Natural killer cell (primary cell): ENCODE measurements at regions not wholly inside any gene's neighbourhood (a gene's known extent, or its start where the extent isn't known, plus 50 kb on each side); places are given as distances from the start of the nearest gene placed in this dataset.

Experiments used
- ATAC-seq, 3 donors: fragments of 150-1000 bp in 2 of 3; fragments of 200-7000 bp in 1 of 3; cut with Tn5 transposase; 1 replicate in 1 of 3; 2 replicates in 2 of 3; pipeline ENCODE4 v1.10.0; 2021; ENCODE audit warnings: mild to moderate bottlenecking in 2 of 3, moderate library complexity in 2 of 3
- DNase-seq, 2 donors: peaks; one replicate each; pipeline versions ENCODE4 v3.0.0 to v3.0.0-alpha.2; 2013 to 2021; ENCODE audit warnings: mixed read lengths in 1 of 2
- H3K27ac ChIP-seq: one replicate; pipeline ENCODE4 v1.5.1; 2013; ENCODE audit warnings: mild to moderate bottlenecking, low read length
- H3K27me3 ChIP-seq: one replicate; pipeline ENCODE4 v1.6.1; 2013; ENCODE audit warnings: low read length; ENCODE audit not compliant: control insufficient read depth, insufficient read depth
- H3K36me3 ChIP-seq: one replicate; pipeline ENCODE4 v1.6.1; 2013; ENCODE audit warnings: low read length; ENCODE audit not compliant: control insufficient read depth, insufficient read depth
- H3K4me1 ChIP-seq: one replicate; pipeline ENCODE4 v1.6.1; 2013; ENCODE audit warnings: low read length; ENCODE audit not compliant: control insufficient read depth, insufficient read depth
- H3K4me3 ChIP-seq: one replicate; pipeline ENCODE4 v1.5.1; 2013; ENCODE audit warnings: low read length
- H3K9me3 ChIP-seq: one replicate; pipeline ENCODE4 v1.6.1; 2013; ENCODE audit warnings: low read length; ENCODE audit not compliant: control insufficient read depth, insufficient read depth
- H3K27ac Mint-ChIP-seq, 2 donors: one replicate each; pipeline ENCODE4 v1.8.0; 2022; ENCODE audit warnings: mild to moderate bottlenecking in 2 of 2, mixed read lengths in 2 of 2, moderate library complexity in 1 of 2
- H3K27me3 Mint-ChIP-seq, 2 donors: one replicate each; pipeline ENCODE4 v1.8.0; 2022; ENCODE audit warnings: low read depth in 2 of 2, mixed read lengths in 2 of 2
- H3K36me3 Mint-ChIP-seq: one replicate; pipeline ENCODE4 v1.8.0; 2022; ENCODE audit warnings: mixed read lengths
- H3K4me1 Mint-ChIP-seq, 2 donors: one replicate each; pipeline ENCODE4 v1.8.0; 2022; ENCODE audit warnings: mixed read lengths in 2 of 2
- H3K4me3 Mint-ChIP-seq: one replicate; pipeline ENCODE4 v1.8.0; 2022; ENCODE audit warnings: mild to moderate bottlenecking, moderate library complexity, mixed read lengths
- H3K9me3 Mint-ChIP-seq, 2 donors: one replicate each; pipeline ENCODE4 v1.8.0; 2022; ENCODE audit warnings: mixed read lengths in 2 of 2
- CTCF ChIP-seq: fragments of 200-600 bp; IDR thresholded peaks from one replicate; pipeline ENCODE4 v1.8.0; 2022; ENCODE audit warnings: antibody characterized with exemption
- WGBS: methylation state at CpG from one replicate; pipeline ENCODE4 v1.1.7; 2013; ENCODE audit warnings: missing lambda C conversion rate; ENCODE audit not compliant: insufficient coverage; 5-methylcytosine and 5-hydroxymethylcytosine counted together
- intact Hi-C: fragments of 100-400 bp; cut with micrococcal nuclease; formaldehyde crosslinking; loops from one replicate; pipeline ENCODE4 v1.14.2; 2022

- Histone ChIP-seq H3K27ac (no peak overlapping the region), H3K4me3 (no peak overlapping the region), H3K9me3 (no peaks in the 10 kb centered on the region), H3K36me3 (no peaks in the 10 kb centered on the region), H3K27me3 (no peaks in the 10 kb centered on the region), H3K4me1 (no peaks in the 10 kb centered on the region)
- H3K9me3 Mint-ChIP-seq = no peaks in the 10 kb centered on the region
- no peaks in the 10 kb centered on the region for H3K27me3 Mint-ChIP-seq
- H3K27ac Mint-ChIP-seq = no peak overlapping the region
- no peak overlapping the region for H3K4me3 Mint-ChIP-seq
- intact Hi-C loops = no loop called here
- H3K36me3 Mint-ChIP-seq = no peaks in the 10 kb centered on the region
- no peak for TF ChIP-seq CTCF
- H3K4me1 Mint-ChIP-seq = peaks cover 9 to 12% of the 10 kb centered on the region in 2 donors
- WGBS = 96% methylated on average over 5 of the region's 6 CpGs
- no peak for ATAC-seq
- no peak for DNase-seq
Observed at GRCh38 chr10:7094781-7095180, 316.1 kb downstream of the SFMBT2 start.

GRCh38 chr10:7093368-7093767 is 317.5 kb downstream of the SFMBT2 start:
- H3K36me3 Mint-ChIP-seq = no peaks in the 10 kb centered on the region
- Histone ChIP-seq H3K27me3 (no peaks in the 10 kb centered on the region), H3K27ac (no peak overlapping the region), H3K4me1 (no peaks in the 10 kb centered on the region), H3K4me3 (no peak overlapping the region), H3K9me3 (no peaks in the 10 kb centered on the region), H3K36me3 (no peaks in the 10 kb centered on the region)
- ATAC-seq (no peak), DNase-seq (no peak)
- no peak for TF ChIP-seq CTCF
- H3K4me3 Mint-ChIP-seq = no peak overlapping the region
- intact Hi-C loops = no loop called here
- H3K27me3 Mint-ChIP-seq = no peaks in the 10 kb centered on the region
- peaks cover 0 to 2% of the 10 kb centered on the region in 2 donors for H3K9me3 Mint-ChIP-seq
- no peak overlapping the region for H3K27ac Mint-ChIP-seq
- 86% methylated on average over 5 of the region's 5 CpGs for WGBS
- peaks cover 9 to 13% of the 10 kb centered on the region in 2 donors for H3K4me1 Mint-ChIP-seq

GRCh38 chr10:7092603-7093002 is 318.2 kb downstream of the SFMBT2 start:
- H3K4me1 Mint-ChIP-seq = peaks cover 9 to 13% of the 10 kb centered on the region in 2 donors

More at GRCh38 chr10:7092603-7093002, 318.2 kb downstream of the SFMBT2 start:
- ATAC-seq = no peak
- H3K4me3 Mint-ChIP-seq = no peak overlapping the region
- Histone ChIP-seq H3K9me3 (no peaks in the 10 kb centered on the region), H3K4me3 (no peak overlapping the region), H3K36me3 (no peaks in the 10 kb centered on the region), H3K27me3 (no peaks in the 10 kb centered on the region), H3K27ac (no peak overlapping the region), H3K4me1 (no peaks in the 10 kb centered on the region)
- WGBS = 96% methylated on average over 5 of the region's 7 CpGs
- H3K27ac Mint-ChIP-seq = no peak overlapping the region
- DNase-seq = no peak
- no peaks in the 10 kb centered on the region for H3K36me3 Mint-ChIP-seq
- no peak for TF ChIP-seq CTCF
- no peaks in the 10 kb centered on the region for H3K27me3 Mint-ChIP-seq
- intact Hi-C loops = no loop called here
- peaks cover 0 to 2% of the 10 kb centered on the region in 2 donors for H3K9me3 Mint-ChIP-seq
